ENCODE measurements at regions not wholly inside any gene's neighbourhood (a gene's known extent, or its start where the extent isn't known, plus 50 kb on each side); places are given as distances from the start of the nearest gene placed in this dataset.

- no peak for TF ChIP-seq CTCF (IDR thresholded peaks at IDR 0.05; ENCODE audit: borderline replicate concordance)
- Histone ChIP-seq H3K9me3 (replicated peaks) (no peaks in the 10 kb centered on the region), H3K27ac (replicated peaks) (no peak overlapping the region), H3K27me3 (ENCODE audit: low read depth) (no peaks in the 10 kb centered on the region), H3K4me1 (no peaks in the 10 kb centered on the region), H3K36me3 (no peaks in the 10 kb centered on the region), H3K4me3 (no peak overlapping the region)
- intact Hi-C loops (cut with micrococcal nuclease) = no loop called here
- DNase-seq = no peak
Measured at GRCh38 chr7:10038351-10038750, 935.3 kb upstream of the PHF14 start.

- intact Hi-C loops (cut with micrococcal nuclease) = no loop called here
- no peaks in the 10 kb centered on the region for H3K9me3 ChIP-seq (replicated peaks)
- H3K36me3 ChIP-seq = no peaks in the 10 kb centered on the region
- no peak for TF ChIP-seq CTCF (IDR thresholded peaks at IDR 0.05; ENCODE audit: borderline replicate concordance)
- no peaks in the 10 kb centered on the region for H3K4me1 ChIP-seq
- no peaks in the 10 kb centered on the region for H3K27me3 ChIP-seq (ENCODE audit: low read depth)
- no peak for DNase-seq
- H3K27ac ChIP-seq (replicated peaks) = no peak overlapping the region
- H3K4me3 ChIP-seq = no peak overlapping the region
Measured at GRCh38 chr7:10040674-10041073, 933.0 kb upstream of the PHF14 start.

GRCh38 chr7:10070899-10071298 is 902.8 kb upstream of the PHF14 start:
- no peaks in the 10 kb centered on the region for H3K4me1 ChIP-seq
- H3K27ac ChIP-seq (replicated peaks) = no peak overlapping the region
- H3K27me3 ChIP-seq (ENCODE audit: low read depth) = no peaks in the 10 kb centered on the region
- no peak for TF ChIP-seq CTCF (IDR thresholded peaks at IDR 0.05; ENCODE audit: borderline replicate concordance)
- H3K36me3 ChIP-seq = no peaks in the 10 kb centered on the region
- no peaks in the 10 kb centered on the region for H3K9me3 ChIP-seq (replicated peaks)
- no peak overlapping the region for H3K4me3 ChIP-seq
- no peak for DNase-seq
- intact Hi-C loops (cut with micrococcal nuclease) = no loop called here

GRCh38 chr7:10075866-10076265 is 897.8 kb upstream of the PHF14 start:
- TF ChIP-seq CTCF (IDR thresholded peaks at IDR 0.05; ENCODE audit: borderline replicate concordance) = no peak
- Histone ChIP-seq H3K27me3 (ENCODE audit: low read depth) (no peaks in the 10 kb centered on the region), H3K4me3 (no peak overlapping the region), H3K36me3 (no peaks in the 10 kb centered on the region), H3K4me1 (no peaks in the 10 kb centered on the region), H3K9me3 (replicated peaks) (no peaks in the 10 kb centered on the region), H3K27ac (replicated peaks) (no peak overlapping the region)
- intact Hi-C loops (cut with micrococcal nuclease) = no loop called here
- no peak for DNase-seq

- intact Hi-C loops (cut with micrococcal nuclease) = no loop called here
- no peak for TF ChIP-seq CTCF (IDR thresholded peaks at IDR 0.05; ENCODE audit: borderline replicate concordance)
- H3K9me3 ChIP-seq (replicated peaks) = no peaks in the 10 kb centered on the region
- H3K27ac ChIP-seq (replicated peaks) = no peak overlapping the region
- no peak for DNase-seq
- no peak overlapping the region for H3K4me3 ChIP-seq
- H3K27me3 ChIP-seq (ENCODE audit: low read depth) = no peaks in the 10 kb centered on the region
- H3K4me1 ChIP-seq = no peaks in the 10 kb centered on the region
- no peaks in the 10 kb centered on the region for H3K36me3 ChIP-seq
Measured at GRCh38 chr7:10076660-10077300, 896.9 kb upstream of the PHF14 start.

All from left ventricle myocardium inferior (tissue), 1 donor.